Neural progenitor cell (in vitro differentiated cells): ENCODE measurements at regions not wholly inside any gene's neighbourhood (a gene's known extent, or its start where the extent isn't known, plus 50 kb on each side); places are given as distances from the start of the nearest gene placed in this dataset.

Experiments
- EZH2 ChIP-seq: fragments of 200-600 bp; sonication (generic); IDR thresholded peaks from 2 replicates; pipeline ENCODE4 v1.6.1; 2017; ENCODE audit warnings: antibody characterized with exemption, mild to moderate bottlenecking, moderate library complexity
- TF ChIP-seq, protein P1 (sequence below): fragments of 200-600 bp; sonication (generic); IDR thresholded peaks from 2 replicates; pipeline ENCODE4 v1.5.1; 2017; ENCODE audit warnings: antibody characterized with exemption, mild to moderate bottlenecking

GRCh38 chr17:6269478-6269877, 165.4 kb downstream of the AIPL1 start:
- TF ChIP-seq, protein P1, sequence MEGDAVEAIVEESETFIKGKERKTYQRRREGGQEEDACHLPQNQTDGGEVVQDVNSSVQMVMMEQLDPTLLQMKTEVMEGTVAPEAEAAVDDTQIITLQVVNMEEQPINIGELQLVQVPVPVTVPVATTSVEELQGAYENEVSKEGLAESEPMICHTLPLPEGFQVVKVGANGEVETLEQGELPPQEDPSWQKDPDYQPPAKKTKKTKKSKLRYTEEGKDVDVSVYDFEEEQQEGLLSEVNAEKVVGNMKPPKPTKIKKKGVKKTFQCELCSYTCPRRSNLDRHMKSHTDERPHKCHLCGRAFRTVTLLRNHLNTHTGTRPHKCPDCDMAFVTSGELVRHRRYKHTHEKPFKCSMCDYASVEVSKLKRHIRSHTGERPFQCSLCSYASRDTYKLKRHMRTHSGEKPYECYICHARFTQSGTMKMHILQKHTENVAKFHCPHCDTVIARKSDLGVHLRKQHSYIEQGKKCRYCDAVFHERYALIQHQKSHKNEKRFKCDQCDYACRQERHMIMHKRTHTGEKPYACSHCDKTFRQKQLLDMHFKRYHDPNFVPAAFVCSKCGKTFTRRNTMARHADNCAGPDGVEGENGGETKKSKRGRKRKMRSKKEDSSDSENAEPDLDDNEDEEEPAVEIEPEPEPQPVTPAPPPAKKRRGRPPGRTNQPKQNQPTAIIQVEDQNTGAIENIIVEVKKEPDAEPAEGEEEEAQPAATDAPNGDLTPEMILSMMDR = no peak
- no peak for TF ChIP-seq EZH2
